Adrenal gland (tissue), 5 donors: ENCODE measurements at regions not wholly inside any gene's neighbourhood (a gene's known extent, or its start where the extent isn't known, plus 50 kb on each side); places are given as distances from the start of the nearest gene placed in this dataset.

Experiments used
- CTCF ChIP-seq, 6 experiments: fragments of 450-650 bp in 4 of 6; fragments of 200-600 bp in 2 of 6; sonication (generic) in 1 of 6; IDR thresholded peaks; 1 replicate in 5 of 6; 2 replicates in 1 of 6; pipeline versions ENCODE4 v1.5.1 to v1.8.0; 2016 to 2021; ENCODE audit warnings: antibody characterized with exemption in 6 of 6, mild to moderate bottlenecking in 2 of 6, moderate library complexity in 1 of 6
- POLR2A ChIP-seq, 2 donors: fragments of 450-650 bp; IDR thresholded peaks; one replicate each; pipeline ENCODE4 v1.6.1; 2017; ENCODE audit warnings: antibody characterized with exemption in 2 of 2, mild to moderate bottlenecking in 2 of 2, moderate library complexity in 1 of 2
- donor health status: DM: no; HTN: no; CAD: no.

GRCh38 chr2:21234464-21235120 lies 110.8 kb downstream of the TDRD15 start:
- no peak for TF ChIP-seq POLR2A (IDR thresholded peaks at IDR 0.05)
- TF ChIP-seq CTCF (IDR thresholded peaks at IDR 0.05) = no peak
